IgD-negative memory B cell (primary cell): ENCODE measurements at regions not wholly inside any gene's neighbourhood (a gene's known extent, or its start where the extent isn't known, plus 50 kb on each side); places are given as distances from the start of the nearest gene placed in this dataset.

ENCODE experiments used
- H3K27ac Mint-ChIP-seq, 3 donors: one replicate each; pipeline ENCODE4 v1.8.0; 2020 to 2022; ENCODE audit warnings: mild to moderate bottlenecking in 3 of 3, mixed read lengths in 3 of 3, moderate library complexity in 1 of 3
- H3K27me3 Mint-ChIP-seq: one replicate; pipeline ENCODE4 v1.8.0; 2021; ENCODE audit warnings: mixed read lengths
- H3K36me3 Mint-ChIP-seq: one replicate; pipeline ENCODE4 v1.8.0; 2020; ENCODE audit warnings: mild to moderate bottlenecking, mixed read lengths
- H3K4me1 Mint-ChIP-seq, 3 donors: one replicate each; pipeline ENCODE4 v1.8.0; 2020 to 2022; ENCODE audit warnings: mixed read lengths in 3 of 3, mild to moderate bottlenecking in 1 of 3
- H3K4me3 Mint-ChIP-seq, 4 donors: one replicate each; pipeline ENCODE4 v1.8.0; 2020 to 2022; ENCODE audit warnings: mild to moderate bottlenecking in 4 of 4, mixed read lengths in 4 of 4, moderate library complexity in 3 of 4
- H3K9me3 Mint-ChIP-seq, 3 donors: one replicate each; pipeline ENCODE4 v1.8.0; 2020 to 2021; ENCODE audit warnings: mixed read lengths in 3 of 3, mild to moderate bottlenecking in 1 of 3

DNA sequence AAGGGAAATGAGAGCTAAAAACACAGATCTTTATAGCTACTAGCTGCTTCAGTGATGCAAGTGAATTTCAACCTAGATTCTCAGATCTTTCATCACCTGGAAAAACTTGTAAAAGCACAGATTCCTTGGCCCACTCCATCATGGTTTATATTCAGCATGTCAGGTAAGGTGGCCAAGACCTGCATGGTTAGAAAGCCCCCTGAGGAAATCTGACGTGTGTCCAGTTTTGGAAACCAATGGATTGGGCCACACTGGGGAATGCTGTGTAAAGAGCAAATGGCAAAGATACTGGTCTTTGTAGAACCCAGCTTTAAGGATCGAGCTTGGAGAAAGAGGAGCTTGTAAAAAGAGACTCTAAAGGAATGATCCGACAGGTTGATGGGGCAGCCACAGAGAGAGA lies 397.0 kb upstream of the ARRDC4 start:
- peaks cover 0 to 11% (median 3%) of the 10 kb centered on the region in 3 donors for H3K9me3 Mint-ChIP-seq
- H3K27me3 Mint-ChIP-seq, result no peaks in the 10 kb centered on the region
- no peaks in the 10 kb centered on the region for H3K36me3 Mint-ChIP-seq
- H3K4me1 Mint-ChIP-seq, result no peaks in the 10 kb centered on the region
- no peak overlapping the region for H3K4me3 Mint-ChIP-seq
- no peak overlapping the region for H3K27ac Mint-ChIP-seq

DNA sequence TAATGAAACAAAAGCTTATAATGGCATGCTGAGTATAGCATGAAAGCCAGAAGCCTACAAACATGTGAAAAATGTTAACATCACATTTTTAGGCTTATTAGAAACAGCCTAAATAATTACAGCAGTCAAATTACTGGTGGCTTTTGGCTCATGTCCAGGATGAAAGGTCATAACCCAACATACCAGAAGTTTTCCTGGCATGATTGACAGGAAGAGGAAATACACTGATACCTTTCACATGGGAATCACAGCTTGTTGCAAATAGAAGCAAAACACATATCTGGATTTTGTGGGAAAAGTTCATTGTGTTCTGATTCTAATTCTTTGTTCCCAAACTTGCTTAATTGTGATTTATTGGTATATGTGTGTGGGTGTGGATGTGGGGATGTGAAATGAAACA lies 393.5 kb upstream of the ARRDC4 start:
- Mint-ChIP-seq H3K4me1 (peaks cover 0 to 1% (median 0%) of the 10 kb centered on the region in 3 donors), H3K27ac (no peak overlapping the region), H3K4me3 (no peak overlapping the region), H3K9me3 (peaks cover 0 to 4% (median 1%) of the 10 kb centered on the region in 3 donors), H3K36me3 (no peaks in the 10 kb centered on the region), H3K27me3 (no peaks in the 10 kb centered on the region)

DNA sequence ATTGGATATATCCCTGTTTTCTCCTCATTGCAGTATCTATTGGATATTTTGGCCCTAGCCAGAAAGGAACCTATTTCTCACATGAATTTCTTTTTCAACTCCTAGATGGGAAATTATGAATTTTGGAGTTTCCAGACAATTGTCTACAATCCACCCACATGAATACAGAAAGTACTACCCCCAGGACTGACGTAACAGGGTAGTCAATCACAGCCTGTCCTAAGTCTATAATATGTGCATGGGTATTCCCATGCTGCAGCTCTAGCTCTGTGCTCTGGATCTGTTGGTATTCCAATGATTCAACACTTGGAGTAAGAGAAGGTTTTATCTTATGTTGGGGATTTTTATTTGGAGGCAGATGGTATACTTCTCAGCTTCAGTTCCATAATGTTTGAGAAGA lies 393.1 kb upstream of the ARRDC4 start:
- Mint-ChIP-seq H3K4me3 (no peak overlapping the region), H3K27me3 (no peaks in the 10 kb centered on the region), H3K4me1 (peaks cover 0 to 1% (median 0%) of the 10 kb centered on the region in 3 donors), H3K27ac (no peak overlapping the region), H3K9me3 (peaks cover 0 to 4% (median 1%) of the 10 kb centered on the region in 3 donors), H3K36me3 (no peaks in the 10 kb centered on the region)

DNA sequence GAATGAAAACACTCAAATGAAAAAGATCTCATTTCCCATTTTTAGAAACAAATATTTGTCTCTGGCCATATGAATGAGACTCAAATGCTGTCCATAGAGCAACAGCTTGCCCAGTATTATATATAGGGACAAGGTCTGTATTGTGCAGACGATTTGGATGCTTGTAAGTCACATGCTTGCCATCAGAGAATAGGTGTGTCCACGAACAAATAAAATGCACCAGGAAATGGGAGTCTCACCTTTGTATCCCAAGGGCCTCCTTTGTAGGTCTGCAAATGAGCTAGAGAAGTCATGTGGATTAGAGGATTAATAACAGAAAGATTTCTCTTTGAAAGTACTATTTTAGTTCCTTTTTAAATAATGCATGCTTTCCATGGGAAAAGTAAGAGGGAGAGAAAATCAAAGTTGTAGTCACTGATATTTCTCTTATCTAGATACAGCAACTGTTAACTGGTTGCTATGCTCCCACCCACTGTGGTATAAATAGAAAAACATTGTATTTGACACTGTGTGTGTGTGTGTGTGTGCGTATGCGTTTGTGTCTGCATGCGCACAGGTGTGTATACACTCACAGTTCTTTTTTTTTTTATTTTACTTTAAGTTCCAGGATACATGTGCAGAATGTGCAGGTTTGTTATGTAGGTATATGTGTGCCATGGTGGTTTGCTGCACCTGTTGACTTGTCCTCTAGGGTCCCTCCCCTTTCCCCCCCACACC lies 383.4 kb upstream of the ARRDC4 start:
- H3K36me3 Mint-ChIP-seq, result peaks cover 3% of the 10 kb centered on the region
- no peak overlapping the region for H3K27ac Mint-ChIP-seq
- no peak overlapping the region for H3K4me3 Mint-ChIP-seq
- H3K27me3 Mint-ChIP-seq, result no peaks in the 10 kb centered on the region
- H3K9me3 Mint-ChIP-seq, result peaks cover 5 to 25% (median 7%) of the 10 kb centered on the region in 3 donors
- no peaks in the 10 kb centered on the region for H3K4me1 Mint-ChIP-seq

DNA sequence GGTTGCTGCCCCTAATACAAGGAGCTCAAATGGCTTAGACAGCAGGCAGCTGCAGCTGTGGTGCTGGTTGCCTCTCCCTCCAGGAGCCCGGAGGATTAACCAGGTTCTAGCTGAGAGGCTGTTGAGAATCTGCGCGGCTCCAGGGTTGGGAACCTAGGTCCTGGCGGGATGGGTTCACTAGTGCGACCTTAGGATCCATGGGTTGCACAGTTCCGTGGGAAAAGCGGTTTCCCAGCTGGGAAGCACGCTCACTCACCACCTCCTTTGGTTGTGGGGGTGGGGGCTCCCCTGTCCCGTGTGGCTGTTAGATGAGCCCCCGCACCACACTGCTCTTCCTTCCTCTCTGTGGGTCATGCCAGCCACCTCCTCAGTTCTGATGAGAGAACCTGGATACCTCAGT lies 375.1 kb upstream of the ARRDC4 start:
- peaks cover 2 to 15% (median 10%) of the 10 kb centered on the region in 3 donors for H3K9me3 Mint-ChIP-seq
- no peak overlapping the region for H3K4me3 Mint-ChIP-seq
- H3K27me3 Mint-ChIP-seq, result no peaks in the 10 kb centered on the region
- peaks cover 1% of the 10 kb centered on the region for H3K36me3 Mint-ChIP-seq
- no peaks in the 10 kb centered on the region for H3K4me1 Mint-ChIP-seq
- H3K27ac Mint-ChIP-seq, result no peak overlapping the region

DNA sequence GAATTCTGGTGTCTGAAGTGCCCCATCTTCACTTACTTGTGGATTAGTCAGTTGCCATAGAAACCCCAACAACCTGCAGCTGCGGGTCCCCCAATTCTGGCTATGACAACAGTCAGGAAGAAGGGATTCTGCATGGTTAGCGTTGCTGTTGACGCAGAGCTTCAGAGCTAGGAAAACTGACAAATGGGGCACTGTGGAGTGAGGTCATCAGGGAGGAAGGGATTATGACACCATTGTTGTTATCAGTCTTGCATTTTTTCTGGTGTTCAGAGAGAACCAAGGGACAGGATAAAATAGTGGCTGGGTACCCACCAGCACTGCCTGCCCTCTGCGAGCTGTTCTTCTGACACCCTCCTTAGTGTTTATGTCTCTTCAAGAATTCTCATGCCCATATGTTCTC lies 367.7 kb upstream of the ARRDC4 start:
- Mint-ChIP-seq H3K9me3 (peaks cover under 1 to 2% (median 1%) of the 10 kb centered on the region in 3 donors), H3K4me3 (no peak overlapping the region), H3K4me1 (no peaks in the 10 kb centered on the region), H3K27ac (no peak overlapping the region), H3K27me3 (no peaks in the 10 kb centered on the region), H3K36me3 (no peaks in the 10 kb centered on the region)

DNA sequence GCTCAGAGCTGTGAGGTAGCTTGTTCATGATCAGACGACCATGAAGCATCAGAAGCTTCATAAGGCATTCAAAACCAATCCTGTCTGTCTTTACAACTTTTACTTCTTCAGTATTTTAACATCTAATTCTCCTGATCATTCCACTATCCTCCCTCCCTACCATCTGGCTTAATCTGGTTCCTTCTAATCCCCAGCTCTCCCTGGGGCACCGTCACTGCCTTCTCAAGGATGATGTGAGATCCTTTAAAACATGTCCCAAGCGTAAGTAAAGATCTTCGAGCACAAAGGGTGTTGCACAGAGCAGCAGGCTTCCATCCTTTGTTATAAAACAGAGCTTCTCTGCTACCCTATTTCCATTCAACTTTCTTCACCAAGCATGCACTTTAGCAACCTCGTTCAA lies 362.7 kb upstream of the ARRDC4 start:
- Mint-ChIP-seq H3K4me3 (no peak overlapping the region), H3K4me1 (no peaks in the 10 kb centered on the region), H3K27ac (no peak overlapping the region), H3K27me3 (no peaks in the 10 kb centered on the region), H3K36me3 (no peaks in the 10 kb centered on the region), H3K9me3 (peaks cover 0 to 8% (median 1%) of the 10 kb centered on the region in 3 donors)

DNA sequence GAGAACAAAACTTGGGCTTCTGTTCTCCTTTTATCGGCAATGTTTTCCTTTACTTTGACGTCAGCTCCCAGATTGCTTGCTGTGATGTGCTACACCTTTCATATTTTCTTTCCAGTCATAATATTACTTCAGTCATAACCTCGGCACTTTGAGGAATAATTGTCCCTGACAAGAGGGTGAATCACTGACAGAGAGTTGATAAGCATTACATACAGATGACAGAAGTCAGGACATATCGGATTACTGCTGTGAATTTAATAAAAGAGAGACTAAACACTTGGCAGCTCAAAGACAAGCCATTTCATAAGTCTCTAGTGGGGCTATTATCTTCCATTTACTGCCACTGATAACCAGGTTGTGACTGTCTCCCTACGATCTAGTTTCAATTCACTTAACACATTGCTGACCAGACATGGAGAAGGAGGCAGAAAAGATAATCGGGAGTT lies 362.1 kb upstream of the ARRDC4 start:
- H3K4me3 Mint-ChIP-seq, result no peak overlapping the region
- H3K9me3 Mint-ChIP-seq, result peaks cover 1 to 11% (median 2%) of the 10 kb centered on the region in 3 donors
- H3K36me3 Mint-ChIP-seq, result no peaks in the 10 kb centered on the region
- H3K4me1 Mint-ChIP-seq, result no peaks in the 10 kb centered on the region
- H3K27me3 Mint-ChIP-seq, result no peaks in the 10 kb centered on the region
- H3K27ac Mint-ChIP-seq, result no peak overlapping the region

DNA sequence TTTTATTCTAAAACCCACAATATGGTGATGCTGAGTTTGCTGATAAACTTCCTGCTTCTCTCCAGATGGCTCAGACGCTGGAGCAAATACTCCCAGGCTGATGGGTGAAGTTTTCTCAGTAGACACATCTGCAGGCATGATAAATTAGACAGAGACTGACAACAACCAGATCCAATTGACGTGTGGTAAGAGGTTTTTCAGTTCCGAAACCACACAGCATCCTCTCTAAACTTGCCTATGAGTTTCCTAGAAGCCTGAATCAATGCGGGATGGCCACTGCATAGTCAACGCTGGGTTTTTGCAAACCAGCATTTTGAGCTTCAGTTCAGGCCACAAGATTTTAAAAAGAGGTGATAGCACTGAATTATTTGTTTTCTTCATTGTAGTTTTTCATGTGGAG lies 360.3 kb upstream of the ARRDC4 start:
- peaks cover 1 to 11% (median 2%) of the 10 kb centered on the region in 3 donors for H3K9me3 Mint-ChIP-seq
- H3K4me1 Mint-ChIP-seq, result no peaks in the 10 kb centered on the region
- no peaks in the 10 kb centered on the region for H3K27me3 Mint-ChIP-seq
- H3K36me3 Mint-ChIP-seq, result no peaks in the 10 kb centered on the region
- no peak overlapping the region for H3K4me3 Mint-ChIP-seq
- no peak overlapping the region for H3K27ac Mint-ChIP-seq

DNA sequence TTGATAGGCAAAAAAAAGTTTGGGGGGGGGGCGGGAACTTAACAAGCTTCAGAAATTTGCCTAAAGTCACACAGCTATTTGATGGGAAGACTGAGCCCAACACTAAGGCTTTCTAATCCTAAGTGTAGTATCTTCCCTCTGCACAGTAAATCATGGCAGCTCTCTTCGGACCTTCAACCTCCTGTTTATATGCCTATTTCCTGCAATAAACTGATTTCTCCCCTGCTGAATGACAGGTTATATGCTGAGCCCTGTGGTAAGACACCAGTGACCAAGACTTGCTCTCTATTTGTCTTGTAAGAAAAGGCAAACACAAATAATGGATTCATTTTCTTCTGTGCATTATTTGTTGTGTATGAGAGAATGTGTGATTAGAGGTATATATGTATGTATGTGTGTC lies 355.8 kb upstream of the ARRDC4 start:
- Mint-ChIP-seq H3K27me3 (no peaks in the 10 kb centered on the region), H3K4me3 (no peak overlapping the region), H3K27ac (no peak overlapping the region), H3K36me3 (no peaks in the 10 kb centered on the region), H3K4me1 (no peaks in the 10 kb centered on the region), H3K9me3 (peaks cover 0 to 3% (median 2%) of the 10 kb centered on the region in 3 donors)

DNA sequence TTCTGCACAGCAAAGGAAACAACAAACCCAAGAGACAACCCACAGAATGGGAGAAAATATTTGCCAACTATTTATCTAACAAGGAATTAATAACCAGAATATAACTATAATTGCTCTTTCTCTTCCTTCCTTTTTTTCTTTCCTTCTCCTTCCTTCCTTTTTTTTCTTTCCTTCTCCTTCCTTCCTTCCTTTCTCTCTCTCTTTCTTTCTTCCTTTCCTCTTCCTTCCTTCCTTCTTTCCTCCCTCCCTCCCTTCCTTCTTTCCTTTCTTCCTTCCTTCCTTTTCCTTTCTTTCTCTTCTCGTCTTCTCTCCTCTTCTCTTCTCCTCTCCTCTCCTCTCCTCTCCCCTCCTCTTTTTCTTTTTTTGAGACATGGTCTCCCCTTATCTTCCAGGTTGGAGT lies 345.4 kb upstream of the ARRDC4 start:
- no peak overlapping the region for H3K27ac Mint-ChIP-seq
- no peaks in the 10 kb centered on the region for H3K36me3 Mint-ChIP-seq
- peaks cover 9 to 15% (median 14%) of the 10 kb centered on the region in 3 donors for H3K9me3 Mint-ChIP-seq
- H3K4me1 Mint-ChIP-seq, result no peaks in the 10 kb centered on the region
- no peaks in the 10 kb centered on the region for H3K27me3 Mint-ChIP-seq
- no peak overlapping the region for H3K4me3 Mint-ChIP-seq

DNA sequence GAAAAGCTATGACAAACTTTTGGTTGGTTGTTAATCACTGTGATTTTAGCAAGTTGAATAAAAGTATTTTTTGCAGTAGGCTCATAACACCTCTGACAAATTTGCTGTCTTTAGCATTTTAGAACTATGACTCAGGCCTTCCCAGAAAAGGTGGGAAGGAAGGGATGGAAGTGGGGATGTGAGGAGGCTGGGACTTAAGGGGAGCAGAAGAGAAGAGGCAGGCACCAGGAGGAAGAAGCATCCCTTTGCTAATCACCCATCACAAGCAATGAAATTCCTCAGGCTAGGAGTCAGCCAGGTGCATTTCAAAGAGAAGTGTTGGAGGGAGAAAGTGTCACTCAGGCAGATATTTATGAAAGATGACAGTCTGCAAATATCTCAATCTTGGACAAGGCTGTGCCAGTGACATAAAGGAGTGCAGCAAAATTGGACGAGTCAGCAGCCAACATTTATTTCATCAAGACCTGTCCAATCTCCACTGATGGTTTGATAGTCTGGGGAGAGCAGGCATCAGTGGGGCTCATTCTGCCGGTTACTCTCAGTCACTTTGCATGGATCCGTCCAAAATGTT lies 337.3 kb upstream of the ARRDC4 start:
- Mint-ChIP-seq H3K27ac (no peak overlapping the region), H3K27me3 (no peaks in the 10 kb centered on the region), H3K4me1 (no peaks in the 10 kb centered on the region), H3K9me3 (peaks cover 0 to 17% (median 12%) of the 10 kb centered on the region in 3 donors), H3K36me3 (no peaks in the 10 kb centered on the region), H3K4me3 (no peak overlapping the region)

DNA sequence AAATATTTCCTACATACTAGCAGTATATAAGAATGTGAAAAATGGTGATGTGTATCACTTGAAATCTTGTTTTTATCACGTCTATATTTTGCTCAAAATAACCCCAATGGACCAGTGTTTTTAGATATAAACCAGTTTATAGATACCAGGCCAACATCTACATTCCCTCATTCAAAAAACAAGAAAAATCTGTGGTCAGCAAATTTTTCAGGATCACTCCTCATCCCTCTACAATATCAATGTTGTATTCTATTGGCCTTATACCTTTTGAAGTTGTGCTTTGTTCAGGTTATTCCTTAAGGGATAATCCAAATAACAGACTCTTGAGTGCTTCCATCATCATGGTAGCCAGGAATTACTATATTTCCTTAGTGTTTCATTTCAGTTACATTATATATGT lies 332.9 kb upstream of the ARRDC4 start:
- H3K4me1 Mint-ChIP-seq, result no peaks in the 10 kb centered on the region
- H3K4me3 Mint-ChIP-seq, result no peak overlapping the region
- H3K27me3 Mint-ChIP-seq, result no peaks in the 10 kb centered on the region
- no peaks in the 10 kb centered on the region for H3K36me3 Mint-ChIP-seq
- peaks cover 3 to 25% (median 6%) of the 10 kb centered on the region in 3 donors for H3K9me3 Mint-ChIP-seq
- no peak overlapping the region for H3K27ac Mint-ChIP-seq

DNA sequence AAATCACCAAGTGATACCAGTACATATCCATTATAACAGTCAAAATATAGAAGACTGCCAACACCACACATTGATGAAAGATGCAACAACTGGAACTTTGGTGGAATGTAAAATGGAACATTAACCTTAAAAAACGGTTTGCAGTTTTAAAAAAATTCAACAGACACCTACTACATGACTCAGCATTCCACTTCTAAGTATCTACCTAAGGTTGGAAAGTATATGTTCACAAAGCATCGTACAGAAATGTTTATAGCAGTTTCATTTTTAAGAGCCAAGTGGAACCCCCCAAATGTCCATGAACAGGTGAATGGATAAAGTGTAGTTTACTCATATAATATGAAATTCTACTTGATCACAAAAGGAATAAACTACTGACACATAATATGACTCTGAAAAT lies 314.7 kb upstream of the ARRDC4 start:
- Mint-ChIP-seq H3K4me3 (no peak overlapping the region), H3K27me3 (no peaks in the 10 kb centered on the region), H3K36me3 (peaks cover 2% of the 10 kb centered on the region), H3K27ac (no peak overlapping the region), H3K9me3 (peaks cover 3 to 10% (median 7%) of the 10 kb centered on the region in 3 donors), H3K4me1 (no peaks in the 10 kb centered on the region)

DNA sequence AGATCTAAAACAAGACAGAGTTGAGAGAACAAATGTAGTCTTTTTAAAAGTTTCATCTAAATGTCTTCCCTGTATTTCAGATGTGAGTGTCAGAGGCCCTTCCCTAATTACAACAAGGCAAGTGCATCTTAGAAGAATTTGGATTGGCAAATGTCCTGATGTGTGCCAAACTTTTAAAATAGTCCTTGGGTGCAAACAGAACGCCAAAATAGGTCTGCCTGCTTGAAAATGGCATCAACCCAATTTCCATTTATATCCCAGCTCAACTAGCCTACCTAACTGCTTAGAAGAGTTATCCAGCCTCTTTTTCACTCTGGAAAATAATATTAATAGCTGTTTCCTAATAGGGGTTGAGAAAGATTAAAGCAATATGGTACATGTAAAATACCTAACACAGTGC lies 311.8 kb upstream of the ARRDC4 start:
- peaks cover 2% of the 10 kb centered on the region for H3K36me3 Mint-ChIP-seq
- peaks cover 0 to 2% (median 0%) of the 10 kb centered on the region in 3 donors for H3K4me1 Mint-ChIP-seq

DNA sequence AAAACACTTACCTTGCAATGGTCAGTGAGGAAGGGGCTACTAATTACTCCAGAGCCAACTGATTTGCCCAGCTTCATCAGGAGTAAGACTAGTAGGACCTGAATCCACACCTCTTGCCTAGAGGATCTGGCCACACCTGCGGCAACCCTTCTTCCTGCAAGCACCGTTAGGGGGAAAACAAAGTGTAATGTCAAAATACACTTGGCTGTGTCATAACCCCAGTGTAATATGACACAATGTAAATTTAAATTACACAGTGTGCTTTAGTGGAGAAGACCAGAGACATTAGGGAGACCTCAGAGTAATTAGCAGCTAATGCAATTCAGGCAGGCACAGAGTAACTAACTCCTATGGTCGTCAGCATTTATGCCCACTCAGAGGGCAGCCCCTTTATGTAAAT lies 308.5 kb upstream of the ARRDC4 start:
- peaks cover 4 to 10% (median 4%) of the 10 kb centered on the region in 3 donors for H3K9me3 Mint-ChIP-seq
- H3K4me1 Mint-ChIP-seq, result peaks cover 0 to 2% (median 0%) of the 10 kb centered on the region in 3 donors
- H3K4me3 Mint-ChIP-seq, result no peak overlapping the region
- H3K27ac Mint-ChIP-seq, result no peak overlapping the region
- peaks cover 2% of the 10 kb centered on the region for H3K36me3 Mint-ChIP-seq
- H3K27me3 Mint-ChIP-seq, result no peaks in the 10 kb centered on the region

More for the DNA sequence above, 311.8 kb upstream of the ARRDC4 start:
- no peaks in the 10 kb centered on the region for H3K27me3 Mint-ChIP-seq
- H3K27ac Mint-ChIP-seq, result no peak overlapping the region
- H3K9me3 Mint-ChIP-seq, result peaks cover 4 to 10% (median 7%) of the 10 kb centered on the region in 3 donors
- no peak overlapping the region for H3K4me3 Mint-ChIP-seq
